ENCODE measurements at regions not wholly inside any gene's neighbourhood (a gene's known extent, or its start where the extent isn't known, plus 50 kb on each side); places are given as distances from the start of the nearest gene placed in this dataset.
"Not testable (repeated sequence)": the region's sequence is repeated elsewhere in the genome, so short reads cannot be mapped to it uniquely, and the experiment has no call there.

DNA sequence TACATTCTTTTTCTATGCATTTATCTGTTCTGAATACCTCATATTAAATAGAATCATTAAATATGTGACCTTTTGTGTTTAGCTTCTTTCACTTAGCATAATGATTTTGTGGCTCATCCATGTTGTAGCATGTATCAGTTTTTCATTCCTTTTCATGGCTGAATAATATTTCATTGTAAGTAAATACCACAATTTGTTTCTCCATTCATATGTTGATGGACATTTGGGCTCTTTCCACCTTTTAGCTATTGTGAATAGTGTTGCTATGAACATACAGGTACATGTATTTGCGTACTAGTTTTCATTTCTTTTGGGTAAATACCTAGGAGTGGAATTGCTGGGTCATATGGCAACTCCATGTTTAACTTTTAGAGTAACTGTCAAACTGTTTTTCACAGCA, 85.1 kb downstream of the GNL3L start:
- DNase-seq = no peak

DNA sequence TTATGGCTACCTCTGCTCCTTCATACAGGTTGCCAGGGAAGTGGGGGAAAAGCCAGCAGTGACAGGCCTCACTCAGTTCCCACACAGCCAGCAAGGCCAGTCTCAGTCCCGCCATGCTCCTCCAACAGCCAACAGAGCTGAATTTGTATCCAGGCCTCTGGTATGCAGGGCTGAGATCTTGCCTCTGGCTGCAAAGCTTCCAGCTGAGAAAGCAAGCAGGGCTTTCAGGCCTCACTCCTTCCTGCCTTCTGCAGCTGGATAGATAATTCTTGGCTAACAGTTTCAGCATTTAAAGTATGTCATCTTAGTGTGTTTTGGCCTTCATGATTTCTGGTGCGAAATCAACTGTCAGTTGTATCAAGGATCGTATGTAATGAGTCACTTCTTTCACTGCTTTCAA, 103.6 kb downstream of the GNL3L start:
- no peak for DNase-seq

DNA sequence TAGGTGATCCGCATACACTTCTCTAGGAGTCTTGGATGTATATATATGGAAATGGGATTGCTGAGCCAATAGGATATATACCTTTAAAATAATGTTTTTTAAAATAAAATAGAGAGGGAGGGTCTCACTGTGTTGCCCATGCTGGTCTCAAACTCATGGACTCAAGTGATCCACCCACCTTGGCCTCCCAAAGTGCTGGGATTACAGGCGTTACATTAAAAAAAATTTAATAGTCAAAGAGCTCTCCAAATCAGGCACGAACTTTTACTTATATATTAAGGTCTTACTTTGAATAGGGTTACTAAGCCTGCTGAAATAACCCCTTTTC, 109.0 kb downstream of the GNL3L start:
- no peak for DNase-seq

DNA sequence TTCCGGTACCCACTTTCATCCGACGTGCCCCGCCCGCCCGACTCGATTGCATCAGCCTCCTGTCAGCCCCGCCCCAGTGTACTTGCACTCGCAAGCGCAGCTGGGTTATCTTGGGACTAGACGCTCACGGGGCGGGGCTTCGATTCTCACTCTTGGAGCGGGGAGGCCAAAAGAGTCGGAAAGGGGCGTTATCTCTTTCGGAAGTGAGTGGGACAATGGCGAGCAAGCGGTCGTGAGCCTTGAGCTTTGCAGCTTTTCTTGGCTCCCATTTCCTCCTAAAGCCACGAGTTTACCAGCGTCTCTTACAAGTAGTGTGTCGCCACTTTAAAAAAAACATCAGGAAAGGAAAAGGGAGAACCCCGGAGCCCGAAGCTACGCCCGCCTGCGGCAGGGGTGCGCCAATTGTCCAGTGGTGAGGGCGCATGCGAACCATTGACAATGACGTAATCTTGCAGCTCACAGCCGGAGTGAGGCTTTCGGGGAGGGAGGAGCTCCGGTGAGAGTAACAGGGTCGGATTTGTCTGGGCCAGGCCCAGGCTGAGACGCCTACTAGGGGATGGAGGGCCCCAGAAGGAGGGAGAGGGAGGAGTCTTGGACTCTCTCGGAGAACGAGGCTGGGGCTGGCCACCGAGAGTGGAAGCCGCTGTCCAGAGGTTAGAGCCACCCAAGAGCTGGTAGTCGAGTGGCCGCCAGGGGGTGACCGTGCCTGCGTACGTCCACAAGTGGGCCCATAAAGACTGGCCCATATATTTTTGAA, 109.5 kb downstream of the GNL3L start:
- peak; percentile 87 for DNase-seq

- DNase-seq = no peak
Observed at GRCh38 chrX:54640103-54640690, 110.2 kb downstream of the GNL3L start.

GRCh38 chrX:54640736-54641135, 110.7 kb downstream of the GNL3L start:
- no peak for DNase-seq

DNA sequence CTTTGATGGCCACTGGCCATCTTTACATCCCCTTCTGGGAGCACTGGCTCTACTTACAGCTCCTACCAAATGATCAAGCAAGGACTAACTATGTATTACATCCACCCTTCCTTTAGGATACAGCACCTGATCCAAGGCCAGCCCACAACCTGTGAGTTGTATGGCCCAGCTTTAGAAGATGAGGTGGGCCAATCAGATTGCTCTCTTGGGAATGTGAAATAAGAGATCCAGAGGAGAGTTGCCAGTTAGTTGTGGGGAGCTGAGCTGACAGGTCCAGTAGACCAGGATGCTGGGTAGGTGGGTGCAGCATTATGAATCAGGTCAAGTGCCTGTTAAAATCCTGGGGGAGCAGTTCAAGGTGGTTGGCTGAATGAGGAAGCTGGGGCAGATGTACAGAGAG, 111.5 kb downstream of the GNL3L start:
- DNase-seq = no peak

- DNase-seq = not testable (repeated sequence)
Observed at GRCh38 chrX:54647607-54648006, 117.6 kb downstream of the GNL3L start.

DNA sequence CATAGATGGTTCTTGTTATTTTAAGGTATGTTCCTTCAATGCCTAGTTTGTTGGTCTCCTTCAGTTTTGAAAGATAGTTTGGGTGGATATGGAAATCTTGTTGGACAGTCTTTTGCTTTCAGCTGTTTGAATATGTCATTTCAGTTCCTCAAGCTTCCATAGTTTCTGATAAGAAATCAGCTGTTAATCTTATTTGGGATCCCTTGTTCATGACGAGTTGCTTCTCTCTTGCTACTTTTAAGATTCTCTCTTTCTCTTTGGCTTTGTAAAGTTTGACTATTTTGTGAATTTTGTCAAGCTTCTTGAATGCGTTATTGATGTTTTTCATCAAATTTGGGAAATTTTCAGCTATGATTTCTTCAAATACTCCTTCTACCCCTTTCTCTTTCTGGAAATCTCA, 129.5 kb downstream of the GNL3L start:
- no peak for DNase-seq

DNA sequence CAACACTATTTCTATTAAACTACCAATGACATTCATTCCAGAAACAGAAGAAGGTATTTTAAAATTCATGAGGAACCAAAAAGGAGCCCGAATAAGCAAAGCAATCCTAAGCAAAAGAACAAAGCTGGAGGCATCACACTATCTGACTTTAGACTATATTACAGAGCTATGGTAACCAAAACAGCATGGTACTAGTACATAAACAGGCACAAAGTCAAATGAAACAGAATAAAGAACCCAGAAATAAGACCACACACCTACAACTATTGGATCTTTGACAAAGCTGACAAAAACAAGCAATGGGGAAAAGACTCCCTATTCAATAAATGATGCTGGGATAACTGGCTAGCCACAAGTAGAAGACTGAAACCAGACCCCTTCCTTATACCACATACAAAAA, 122.3 kb downstream of the ITIH6 start:
- no peak for DNase-seq

DNA sequence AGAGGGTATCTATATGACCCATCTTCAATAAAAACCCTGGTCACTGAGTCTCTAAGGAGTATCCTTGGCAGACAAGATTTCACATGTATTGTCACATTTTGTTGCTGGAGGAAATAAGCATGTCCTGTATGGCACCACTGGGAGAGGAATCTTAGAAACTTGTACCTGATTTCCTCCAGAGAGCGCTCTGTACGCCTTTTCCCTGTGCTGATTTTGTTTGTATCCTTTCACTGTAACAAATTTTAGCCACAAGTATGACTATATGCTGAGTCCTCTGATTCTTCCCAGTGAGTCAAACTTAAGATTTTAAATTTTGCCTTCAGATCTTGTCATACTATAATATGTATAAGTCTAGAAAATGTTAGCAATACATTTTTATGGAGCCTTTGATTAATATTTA, 102.8 kb downstream of the ITIH6 start:
- no peak for DNase-seq

GRCh38 chrX:54695816-54696487, 102.1 kb downstream of the ITIH6 start:
- DNase-seq = no peak
